Trophoblast cell (in vitro differentiated cells and primary cell): ENCODE measurements at regions not wholly inside any gene's neighbourhood (a gene's known extent, or its start where the extent isn't known, plus 50 kb on each side); places are given as distances from the start of the nearest gene placed in this dataset.
"Not testable (repeated sequence)": the region's sequence is repeated elsewhere in the genome, so short reads cannot be mapped to it uniquely, and the experiment has no call there.

Experiments used
- DNase-seq, 2 donors: peaks; one replicate each; pipeline ENCODE4 v3.0.0-alpha.2; 2016
- H2AFZ ChIP-seq: 2 replicates; pipeline ENCODE4 v1.6.1; 2013; ENCODE audit warnings: low read length, moderate library complexity, mild to moderate bottlenecking; ENCODE audit not compliant: insufficient read depth, poor library complexity
- H2AK5ac ChIP-seq: 2 replicates; pipeline ENCODE4 v1.6.1; 2013; ENCODE audit warnings: mild to moderate bottlenecking, low read length
- H2BK120ac ChIP-seq: 2 replicates; pipeline ENCODE4 v1.6.1; 2013; ENCODE audit warnings: low read length, mild to moderate bottlenecking, moderate library complexity; ENCODE audit not compliant: insufficient read depth, poor library complexity
- H2BK12ac ChIP-seq: 2 replicates; pipeline ENCODE4 v1.6.1; 2013; ENCODE audit warnings: mild to moderate bottlenecking, low read length, moderate library complexity
- H2BK5ac ChIP-seq: 2 replicates; pipeline ENCODE4 v1.6.1; 2013; ENCODE audit warnings: low read length, low read depth, moderate library complexity, mild to moderate bottlenecking; ENCODE audit not compliant: poor library complexity
- H3K14ac ChIP-seq: 2 replicates; pipeline ENCODE4 v1.6.1; 2013; ENCODE audit warnings: mild to moderate bottlenecking, low read length
- H3K18ac ChIP-seq: 2 replicates; pipeline ENCODE4 v1.6.1; 2013; ENCODE audit warnings: mild to moderate bottlenecking, low read length
- H3K23ac ChIP-seq: 2 replicates; pipeline ENCODE4 v1.6.1; 2013; ENCODE audit warnings: low read length
- H3K27ac ChIP-seq: 2 replicates; pipeline ENCODE4 v1.5.1; 2013; ENCODE audit warnings: low read depth, mild to moderate bottlenecking, inconsistent platforms, low read length, moderate library complexity
- H3K27me3 ChIP-seq: 2 replicates; pipeline ENCODE4 v1.6.1; 2013; ENCODE audit warnings: inconsistent platforms, mild to moderate bottlenecking, low read length, moderate library complexity; ENCODE audit not compliant: insufficient read depth
- H3K36me3 ChIP-seq, 2 experiments: 1 replicate in 1 of 2; 2 replicates in 1 of 2; pipeline ENCODE4 v1.6.1; 2013; ENCODE audit warnings: low read length in 2 of 2, mild to moderate bottlenecking in 2 of 2, moderate library complexity in 1 of 2; ENCODE audit not compliant: insufficient read depth in 2 of 2, control insufficient read depth in 1 of 2
- H3K4ac ChIP-seq: 2 replicates; pipeline ENCODE4 v1.6.1; 2013; ENCODE audit warnings: low read depth, mild to moderate bottlenecking, low read length, moderate library complexity
- H3K4me1 ChIP-seq, 2 experiments: 1 replicate in 1 of 2; 2 replicates in 1 of 2; pipeline ENCODE4 v1.6.1; 2013; ENCODE audit warnings: low read length in 2 of 2, mild to moderate bottlenecking in 2 of 2, moderate library complexity in 1 of 2; ENCODE audit not compliant: insufficient read depth in 2 of 2, control insufficient read depth in 1 of 2
- H3K4me2 ChIP-seq: 2 replicates; pipeline ENCODE4 v1.6.1; 2013; ENCODE audit warnings: inconsistent platforms, mild to moderate bottlenecking, low read length, moderate library complexity
- H3K4me3 ChIP-seq: 2 replicates; pipeline ENCODE4 v1.5.1; 2013; ENCODE audit warnings: mild to moderate bottlenecking, low read depth, low read length, inconsistent platforms
- H3K79me1 ChIP-seq: one replicate; pipeline ENCODE4 v1.6.1; 2013; ENCODE audit warnings: low read length
- H3K79me2 ChIP-seq: 2 replicates; pipeline ENCODE4 v1.6.1; 2013; ENCODE audit warnings: low read length, mild to moderate bottlenecking; ENCODE audit not compliant: control insufficient read depth, insufficient read depth, poor library complexity
- H3K9ac ChIP-seq: 2 replicates; pipeline ENCODE4 v1.6.1; 2013; ENCODE audit warnings: mild to moderate bottlenecking, low read length
- H3K9me3 ChIP-seq: 2 replicates; pipeline ENCODE4 v1.6.1; 2013; ENCODE audit warnings: low read depth, mild to moderate bottlenecking, control low read depth, inconsistent platforms, low read length; ENCODE audit not compliant: insufficient read depth
- H4K12ac ChIP-seq: 2 replicates; pipeline ENCODE4 v1.6.1; 2013; ENCODE audit warnings: low read depth, mild to moderate bottlenecking, low read length, moderate library complexity
- H4K8ac ChIP-seq: 2 replicates; pipeline ENCODE4 v1.6.1; 2013; ENCODE audit warnings: low read depth, mild to moderate bottlenecking, low read length, moderate library complexity
- H4K91ac ChIP-seq: one replicate; pipeline ENCODE4 v1.6.1; 2013; ENCODE audit warnings: low read depth, mild to moderate bottlenecking, low read length, moderate library complexity
- WGBS: extraction: QIAGEN DNeasy Blood & Tissue Kit; methylation state at CpG from one replicate; pipeline ENCODE4 v1.1.7; 2013; ENCODE audit warnings: missing lambda C conversion rate; ENCODE audit not compliant: insufficient read length, insufficient coverage; ENCODE audit errors: extremely low coverage; 5-methylcytosine and 5-hydroxymethylcytosine counted together

DNA sequence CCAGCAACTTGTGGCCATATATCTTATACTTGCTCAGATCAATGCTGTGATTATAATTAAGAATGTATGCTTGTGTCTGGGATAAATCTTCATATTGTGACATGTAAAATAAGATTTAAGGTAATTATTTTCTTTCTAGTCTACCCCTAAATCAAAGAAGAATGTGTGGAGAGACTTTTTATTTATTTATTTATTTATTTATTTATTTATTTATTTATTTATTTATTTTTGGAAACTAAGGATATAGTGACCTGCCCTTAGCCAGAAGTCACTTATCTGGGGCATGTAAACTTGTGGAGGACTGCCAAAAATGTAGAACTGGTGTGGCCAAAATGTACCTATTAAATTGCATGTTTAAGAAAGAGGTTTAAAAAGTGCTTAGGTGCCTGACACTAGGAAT is 144.3 kb downstream of the BEND2 start:
- Histone ChIP-seq H2AFZ (no peak overlapping the region), H4K12ac (no peak overlapping the region), H3K9me3 (no peaks in the 10 kb centered on the region), H3K4me3 (no peak overlapping the region), H3K27me3 (no peaks in the 10 kb centered on the region), H2AK5ac (no peak overlapping the region), H3K14ac (no peak overlapping the region), H4K91ac (no peak overlapping the region), H3K79me1 (no peaks in the 10 kb centered on the region), H3K4me2 (no peak overlapping the region), H3K36me3 (no peaks in the 10 kb centered on the region), H3K4me1 (no peaks in the 10 kb centered on the region), H3K23ac (no peak overlapping the region), H3K79me2 (no peaks in the 10 kb centered on the region), H3K9ac (no peak overlapping the region), H2BK120ac (no peak overlapping the region), H3K27ac (no peak overlapping the region), H3K4ac (no peak overlapping the region), H2BK5ac (no peak overlapping the region), H2BK12ac (no peak overlapping the region), H4K8ac (no peak overlapping the region), H3K18ac (no peak overlapping the region)
- DNase-seq = no peak

DNA sequence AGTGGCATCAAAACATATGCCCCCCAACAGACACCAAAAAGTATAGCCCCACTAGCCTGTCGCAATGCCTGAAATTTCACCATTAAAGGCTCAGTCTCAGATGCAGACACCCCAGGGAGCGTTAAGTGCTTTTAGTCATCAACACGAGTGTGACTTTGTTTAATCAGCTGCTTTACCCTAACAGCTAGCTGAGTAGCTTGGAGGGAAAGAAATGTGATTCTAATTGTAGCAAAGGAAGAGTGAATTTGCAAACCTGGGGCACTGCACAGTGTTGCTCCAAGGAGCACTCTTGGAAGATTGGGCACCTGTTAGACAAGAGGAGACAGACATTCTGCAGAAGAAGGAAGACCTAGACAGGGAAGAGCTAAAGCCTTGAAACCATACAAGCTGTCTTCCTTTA is 145.1 kb downstream of the BEND2 start:
- Histone ChIP-seq H4K8ac (no peak overlapping the region), H3K4me1 (no peaks in the 10 kb centered on the region), H2AFZ (no peak overlapping the region), H3K4ac (no peak overlapping the region), H3K9ac (no peak overlapping the region), H4K91ac (no peak overlapping the region), H3K79me2 (no peaks in the 10 kb centered on the region), H3K27ac (no peak overlapping the region), H4K12ac (no peak overlapping the region), H3K4me2 (no peak overlapping the region), H3K9me3 (no peaks in the 10 kb centered on the region), H3K36me3 (no peaks in the 10 kb centered on the region), H3K23ac (no peak overlapping the region), H2BK12ac (no peak overlapping the region), H3K18ac (no peak overlapping the region), H2AK5ac (no peak overlapping the region), H2BK120ac (no peak overlapping the region), H3K4me3 (no peak overlapping the region), H3K14ac (no peak overlapping the region), H3K27me3 (no peaks in the 10 kb centered on the region), H2BK5ac (no peak overlapping the region), H3K79me1 (no peaks in the 10 kb centered on the region)
- DNase-seq = no peak
- WGBS = no CpG with 5 or more reads among the region's 3 CpGs

DNA sequence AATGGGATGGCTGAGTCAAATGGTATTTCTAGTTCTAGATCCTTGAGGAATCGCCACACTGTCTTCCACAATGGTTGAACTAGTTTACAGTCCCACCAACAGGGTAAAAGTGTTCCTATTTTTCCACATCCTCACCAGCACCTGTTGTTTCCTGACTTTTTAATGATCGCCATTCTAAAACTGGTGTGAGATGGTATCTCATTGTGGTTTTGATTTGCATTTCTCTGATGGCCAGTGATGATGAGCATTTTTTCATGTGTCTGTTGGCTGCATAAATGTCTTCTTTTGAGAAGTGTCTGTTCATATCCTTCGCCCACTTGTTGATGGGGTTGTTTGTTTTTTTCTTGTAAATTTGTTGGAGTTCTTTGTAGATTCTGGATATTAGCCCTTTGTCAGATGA is 152.6 kb downstream of the BEND2 start:
- H3K27me3 ChIP-seq, H3K79me1 ChIP-seq, H2AK5ac ChIP-seq, H3K23ac ChIP-seq, DNase-seq, H3K4me2 ChIP-seq, H3K36me3 ChIP-seq, H3K4me3 ChIP-seq, H3K4me1 ChIP-seq, H3K9ac ChIP-seq, H3K18ac ChIP-seq, H2BK5ac ChIP-seq, H3K9me3 ChIP-seq, H3K4ac ChIP-seq, H3K79me2 ChIP-seq, H4K12ac ChIP-seq, H4K8ac ChIP-seq, H3K14ac ChIP-seq, H2BK120ac ChIP-seq, H2AFZ ChIP-seq, H4K91ac ChIP-seq, H3K27ac ChIP-seq, H2BK12ac ChIP-seq: not testable (repeated sequence)
- WGBS = no CpG with 5 or more reads among the region's 3 CpGs

DNA sequence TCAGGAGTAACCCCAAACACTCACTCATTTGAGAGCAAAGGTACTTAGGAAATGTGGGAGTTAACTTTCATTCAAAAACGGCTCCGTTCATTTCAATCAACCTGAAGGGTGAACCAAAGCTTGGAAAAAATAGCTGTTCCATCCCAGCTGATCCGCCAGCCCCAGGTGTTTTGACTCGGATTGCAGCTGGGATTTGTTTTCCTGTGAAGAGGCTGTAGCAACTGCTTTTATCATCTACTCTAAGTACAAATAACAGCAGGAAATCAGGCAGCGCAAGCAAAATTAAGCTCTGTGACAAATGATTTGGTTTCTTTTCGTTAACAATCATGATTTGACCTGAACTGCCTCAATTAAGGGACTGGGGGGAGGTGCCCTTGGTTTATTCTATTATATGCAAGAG is 154.7 kb downstream of the BEND2 start:
- Histone ChIP-seq H3K27ac (no peak overlapping the region), H3K4ac (no peak overlapping the region), H2BK5ac (no peak overlapping the region), H3K4me1 (no peaks in the 10 kb centered on the region), H3K9me3 (no peaks in the 10 kb centered on the region), H3K79me1 (no peaks in the 10 kb centered on the region), H2AFZ (no peak overlapping the region), H2BK12ac (no peak overlapping the region), H3K79me2 (no peaks in the 10 kb centered on the region), H3K18ac (no peak overlapping the region), H3K23ac (no peak overlapping the region), H3K27me3 (no peaks in the 10 kb centered on the region), H3K36me3 (no peaks in the 10 kb centered on the region), H4K12ac (no peak overlapping the region), H3K9ac (no peak overlapping the region), H2AK5ac (no peak overlapping the region), H4K91ac (no peak overlapping the region), H3K4me2 (no peak overlapping the region), H3K4me3 (no peak overlapping the region), H4K8ac (no peak overlapping the region), H2BK120ac (no peak overlapping the region), H3K14ac (no peak overlapping the region)
- WGBS = no CpG with 5 or more reads among the region's 6 CpGs
- DNase-seq = no peak

DNA sequence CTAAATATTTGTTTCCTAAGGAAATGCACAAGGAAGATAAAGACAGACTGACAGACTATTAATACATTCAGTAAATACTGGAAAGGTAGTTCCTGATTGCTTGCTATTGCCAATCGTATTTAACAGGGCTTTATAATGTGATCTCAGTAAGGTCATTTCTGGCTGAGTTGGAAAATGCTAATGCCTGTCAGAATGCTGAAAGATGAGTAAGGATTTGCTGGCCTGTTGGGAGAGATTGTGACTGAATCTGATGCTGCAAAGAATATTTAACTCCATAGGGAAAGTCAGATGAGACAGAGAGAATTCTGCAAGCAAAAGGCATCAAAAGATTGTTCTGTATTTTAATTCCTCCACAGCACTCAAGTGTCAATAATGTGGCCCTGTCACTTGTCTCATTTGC is 169.0 kb downstream of the BEND2 start:
- Histone ChIP-seq H3K27ac (no peak overlapping the region), H3K14ac (no peak overlapping the region), H3K27me3 (no peaks in the 10 kb centered on the region), H3K79me2 (no peaks in the 10 kb centered on the region), H2AK5ac (no peak overlapping the region), H2AFZ (no peak overlapping the region), H3K36me3 (no peaks in the 10 kb centered on the region), H4K91ac (no peak overlapping the region), H3K79me1 (no peaks in the 10 kb centered on the region), H3K18ac (no peak overlapping the region), H3K9me3 (no peaks in the 10 kb centered on the region), H3K9ac (no peak overlapping the region), H2BK12ac (no peak overlapping the region), H3K4me1 (no peaks in the 10 kb centered on the region), H4K12ac (no peak overlapping the region), H3K4ac (no peak overlapping the region), H3K4me2 (no peak overlapping the region), H2BK5ac (no peak overlapping the region), H2BK120ac (no peak overlapping the region), H3K23ac (no peak overlapping the region), H3K4me3 (no peak overlapping the region), H4K8ac (no peak overlapping the region)
- DNase-seq = no peak
- WGBS = no CpG with 5 or more reads among the region's 1 CpG
